ENCODE measurements at regions not wholly inside any gene's neighbourhood (a gene's known extent, or its start where the extent isn't known, plus 50 kb on each side); places are given as distances from the start of the nearest gene placed in this dataset.

- no peaks in the 10 kb centered on the region for H3K9me3 ChIP-seq (ENCODE audit: control insufficient read depth, low read length)
- no peak overlapping the region for H3K4me2 ChIP-seq (ENCODE audit: low read length)
- H2AFZ ChIP-seq = no peak overlapping the region
- no peak for TF ChIP-seq CTCF (IDR thresholded peaks at IDR 0.05)
- no peaks in the 10 kb centered on the region for H3K36me3 ChIP-seq (ENCODE audit: control insufficient read depth, insufficient read depth, low read length)
- H3K4me3 ChIP-seq (ENCODE audit: low read depth, low read length) = no peak overlapping the region
- no peaks in the 10 kb centered on the region for H3K79me2 ChIP-seq
- H3K27ac ChIP-seq = no peak overlapping the region
- H3K9ac ChIP-seq = no peak overlapping the region
- H3K27me3 ChIP-seq (ENCODE audit: control insufficient read depth, insufficient read depth, low read length) = no peaks in the 10 kb centered on the region
- no peaks in the 10 kb centered on the region for H3K4me1 ChIP-seq
These were observed 110.7 kb upstream of the PLXNA4 start for GRCh38 chr7:132687016-132687415.

- Histone ChIP-seq H3K9ac (no peak overlapping the region), H3K9me3 (ENCODE audit: control insufficient read depth, low read length) (no peaks in the 10 kb centered on the region), H3K4me1 (no peaks in the 10 kb centered on the region), H3K4me3 (ENCODE audit: low read depth, low read length) (no peak overlapping the region), H2AFZ (no peak overlapping the region), H3K79me2 (no peaks in the 10 kb centered on the region), H3K27me3 (ENCODE audit: control insufficient read depth, insufficient read depth, low read length) (no peaks in the 10 kb centered on the region), H3K4me2 (ENCODE audit: low read length) (no peak overlapping the region), H3K27ac (no peak overlapping the region), H3K36me3 (ENCODE audit: control insufficient read depth, insufficient read depth, low read length) (no peaks in the 10 kb centered on the region)
- TF ChIP-seq CTCF (IDR thresholded peaks at IDR 0.05) = no peak
These were observed 109.0 kb upstream of the PLXNA4 start for GRCh38 chr7:132685277-132685676.

- no peak overlapping the region for H3K9ac ChIP-seq
- no peak overlapping the region for H3K27ac ChIP-seq
- no peaks in the 10 kb centered on the region for H3K4me1 ChIP-seq
- no peak overlapping the region for H2AFZ ChIP-seq
- no peaks in the 10 kb centered on the region for H3K79me2 ChIP-seq
- H3K4me3 ChIP-seq (ENCODE audit: low read depth, low read length) = no peak overlapping the region
- no peak for TF ChIP-seq CTCF (IDR thresholded peaks at IDR 0.05)
- no peaks in the 10 kb centered on the region for H3K27me3 ChIP-seq (ENCODE audit: control insufficient read depth, insufficient read depth, low read length)
- no peaks in the 10 kb centered on the region for H3K36me3 ChIP-seq (ENCODE audit: control insufficient read depth, insufficient read depth, low read length)
- no peaks in the 10 kb centered on the region for H3K9me3 ChIP-seq (ENCODE audit: control insufficient read depth, low read length)
- no peak overlapping the region for H3K4me2 ChIP-seq (ENCODE audit: low read length)
These were observed 107.8 kb upstream of the PLXNA4 start for GRCh38 chr7:132683896-132684690.

- Histone ChIP-seq H3K27ac (no peak overlapping the region), H3K36me3 (ENCODE audit: control insufficient read depth, insufficient read depth, low read length) (no peaks in the 10 kb centered on the region), H3K4me3 (ENCODE audit: low read depth, low read length) (no peak overlapping the region), H2AFZ (no peak overlapping the region), H3K27me3 (ENCODE audit: control insufficient read depth, insufficient read depth, low read length) (no peaks in the 10 kb centered on the region), H3K4me1 (no peaks in the 10 kb centered on the region), H3K9me3 (ENCODE audit: control insufficient read depth, low read length) (no peaks in the 10 kb centered on the region), H3K79me2 (no peaks in the 10 kb centered on the region), H3K4me2 (ENCODE audit: low read length) (no peak overlapping the region), H3K9ac (no peak overlapping the region)
- no peak for TF ChIP-seq CTCF (IDR thresholded peaks at IDR 0.05)
These were observed 105.7 kb upstream of the PLXNA4 start for GRCh38 chr7:132681951-132682350.

- no peak overlapping the region for H3K27ac ChIP-seq
- no peak overlapping the region for H2AFZ ChIP-seq
- no peaks in the 10 kb centered on the region for H3K27me3 ChIP-seq (ENCODE audit: control insufficient read depth, insufficient read depth, low read length)
- TF ChIP-seq CTCF (IDR thresholded peaks at IDR 0.05) = no peak
- H3K4me1 ChIP-seq = no peaks in the 10 kb centered on the region
- no peak overlapping the region for H3K9ac ChIP-seq
- H3K79me2 ChIP-seq = no peaks in the 10 kb centered on the region
- H3K36me3 ChIP-seq (ENCODE audit: control insufficient read depth, insufficient read depth, low read length) = no peaks in the 10 kb centered on the region
- no peak overlapping the region for H3K4me2 ChIP-seq (ENCODE audit: low read length)
- no peaks in the 10 kb centered on the region for H3K9me3 ChIP-seq (ENCODE audit: control insufficient read depth, low read length)
- no peak overlapping the region for H3K4me3 ChIP-seq (ENCODE audit: low read depth, low read length)
These were observed 104.3 kb upstream of the PLXNA4 start for GRCh38 chr7:132680590-132680989.
